Breast epithelium (tissue), 3 donors: ENCODE measurements at regions not wholly inside any gene's neighbourhood (a gene's known extent, or its start where the extent isn't known, plus 50 kb on each side); places are given as distances from the start of the nearest gene placed in this dataset.
"Not testable (repeated sequence)": the region's sequence is repeated elsewhere in the genome, so short reads cannot be mapped to it uniquely, and the experiment has no call there.

Source experiments
- POLR2AphosphoS5 ChIP-seq, 3 donors: sonication (generic); formaldehyde crosslinking; IDR thresholded peaks; one replicate each; pipeline ENCODE4 v1.6.1; 2017; ENCODE audit warnings: antibody characterized with exemption in 3 of 3
- TF ChIP-seq, protein P1 (sequence below), 3 donors: fragments of 450-650 bp; IDR thresholded peaks; one replicate each; pipeline ENCODE4 v1.5.1; 2016 to 2017; ENCODE audit warnings: antibody characterized with exemption in 3 of 3, mild to moderate bottlenecking in 3 of 3, moderate library complexity in 3 of 3

DNA sequence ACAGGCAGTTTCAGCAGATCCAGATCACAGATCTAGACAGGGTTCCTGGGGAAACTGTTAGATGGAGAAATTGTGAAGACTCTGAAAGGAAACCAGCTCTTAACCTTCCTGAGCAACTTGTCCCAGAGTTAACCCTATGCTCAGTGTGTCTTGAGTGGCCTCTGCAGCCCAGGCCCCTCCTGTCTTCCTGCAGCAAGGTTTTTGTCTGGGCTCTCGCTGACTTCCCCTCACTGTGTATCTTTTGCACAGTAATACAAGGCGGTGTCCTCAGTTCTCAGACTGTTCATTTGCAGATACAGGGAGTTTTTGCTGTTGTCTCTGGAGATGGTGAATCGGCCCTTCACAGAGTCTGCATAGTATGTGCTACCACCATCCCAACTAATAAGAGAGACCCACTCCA lies 943.6 kb downstream of the TMEM121 start:
- TF ChIP-seq POLR2AphosphoS5 (IDR thresholded peaks at IDR 0.05), result not testable (repeated sequence)
- TF ChIP-seq, protein P1, sequence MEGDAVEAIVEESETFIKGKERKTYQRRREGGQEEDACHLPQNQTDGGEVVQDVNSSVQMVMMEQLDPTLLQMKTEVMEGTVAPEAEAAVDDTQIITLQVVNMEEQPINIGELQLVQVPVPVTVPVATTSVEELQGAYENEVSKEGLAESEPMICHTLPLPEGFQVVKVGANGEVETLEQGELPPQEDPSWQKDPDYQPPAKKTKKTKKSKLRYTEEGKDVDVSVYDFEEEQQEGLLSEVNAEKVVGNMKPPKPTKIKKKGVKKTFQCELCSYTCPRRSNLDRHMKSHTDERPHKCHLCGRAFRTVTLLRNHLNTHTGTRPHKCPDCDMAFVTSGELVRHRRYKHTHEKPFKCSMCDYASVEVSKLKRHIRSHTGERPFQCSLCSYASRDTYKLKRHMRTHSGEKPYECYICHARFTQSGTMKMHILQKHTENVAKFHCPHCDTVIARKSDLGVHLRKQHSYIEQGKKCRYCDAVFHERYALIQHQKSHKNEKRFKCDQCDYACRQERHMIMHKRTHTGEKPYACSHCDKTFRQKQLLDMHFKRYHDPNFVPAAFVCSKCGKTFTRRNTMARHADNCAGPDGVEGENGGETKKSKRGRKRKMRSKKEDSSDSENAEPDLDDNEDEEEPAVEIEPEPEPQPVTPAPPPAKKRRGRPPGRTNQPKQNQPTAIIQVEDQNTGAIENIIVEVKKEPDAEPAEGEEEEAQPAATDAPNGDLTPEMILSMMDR (IDR thresholded peaks at IDR 0.05), result not testable (repeated sequence)
